ENCODE measurements at regions not wholly inside any gene's neighbourhood (a gene's known extent, or its start where the extent isn't known, plus 50 kb on each side); places are given as distances from the start of the nearest gene placed in this dataset.

- no peaks in the 10 kb centered on the region for H3K36me3 ChIP-seq (ENCODE audit: control insufficient read depth in 2 of 2, extremely low read depth in 1 of 2, insufficient read depth in 2 of 2, low read length in 2 of 2)
- no peak overlapping the region for H3K4me2 ChIP-seq (ENCODE audit: insufficient read depth, low read length)
- no peaks in the 10 kb centered on the region for H3K9me3 ChIP-seq (replicated peaks; ENCODE audit: control insufficient read depth, insufficient read depth, low read length)
- H3K4me1 ChIP-seq (ENCODE audit: control insufficient read depth, extremely low read depth, insufficient read depth, low read length): no peaks in the 10 kb centered on the region
- DNase-seq (ENCODE audit: low read depth, low spot score): no peak
- H4K20me1 ChIP-seq (replicated peaks; ENCODE audit: control insufficient read depth, extremely low read depth, insufficient read depth, low read length): no peaks in the 10 kb centered on the region
- FAIRE-seq: no peak
- H3K9ac ChIP-seq (replicated peaks; ENCODE audit: extremely low read depth, insufficient read depth, low read length): no peak overlapping the region
- H3K27ac ChIP-seq (ENCODE audit: insufficient read depth, low read depth, low read length): no peak overlapping the region
- H3K9me1 ChIP-seq (replicated peaks; ENCODE audit: control insufficient read depth, extremely low read depth, insufficient read depth, low read length): no peaks in the 10 kb centered on the region
- ChIA-PET POLR2A (no interaction called here), CTCF (no interaction called here)
- TF ChIP-seq EZH2 (IDR thresholded peaks at IDR 0.05; ENCODE audit: borderline replicate concordance, low read depth, low read length, severe bottlenecking): no peak
- TF ChIP-seq, protein P1, sequence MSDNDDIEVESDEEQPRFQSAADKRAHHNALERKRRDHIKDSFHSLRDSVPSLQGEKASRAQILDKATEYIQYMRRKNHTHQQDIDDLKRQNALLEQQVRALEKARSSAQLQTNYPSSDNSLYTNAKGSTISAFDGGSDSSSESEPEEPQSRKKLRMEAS (IDR thresholded peaks at IDR 0.05; ENCODE audit: insufficient read depth, insufficient read length): no peak
- no peak for TF ChIP-seq FOS (IDR thresholded peaks at IDR 0.05; ENCODE audit: borderline replicate concordance, insufficient read depth, low read length)
- TF ChIP-seq POLR2A (IDR thresholded peaks at IDR 0.05; ENCODE audit: low read depth, low read length): no peak
- no peak for TF ChIP-seq JUN (IDR thresholded peaks at IDR 0.05; ENCODE audit: borderline replicate concordance, insufficient read depth, insufficient read length, low read depth)
- no peak for TF ChIP-seq MYC (IDR thresholded peaks at IDR 0.05; ENCODE audit: low read depth, low read length)
- TF ChIP-seq CTCF (IDR thresholded peaks at IDR 0.05; ENCODE audit: extremely low read depth in 1 of 2, insufficient read depth in 1 of 2, low read depth in 1 of 2, low read length in 2 of 2): no peak
- no peak for TF ChIP-seq POLR2AphosphoS5 (IDR thresholded peaks at IDR 0.05; ENCODE audit: insufficient read depth, low read depth, low read length)
- no peak for TF ChIP-seq GATA2 (IDR thresholded peaks at IDR 0.05; ENCODE audit: insufficient read depth, insufficient read length, low read depth, low read length)
- no TSS peak for BruUV-seq (replicated peaks)
- H2AFZ ChIP-seq (ENCODE audit: low read depth, low read length): no peak overlapping the region
- no peaks in the 10 kb centered on the region for H3K79me2 ChIP-seq (ENCODE audit: control insufficient read depth, insufficient read depth, low read length)
- no peak overlapping the region for H3K4me3 ChIP-seq (replicated peaks in 1 of 3; ENCODE audit: insufficient read depth in 1 of 3, low read depth in 1 of 3, low read length in 3 of 3)
- dilution Hi-C loops (cut with MboI; ENCODE audit: extremely low pct_ligation_motif_present, low sequenced_read_pairs): no loop called here
- intact Hi-C loops (cut with micrococcal nuclease): no loop called here
- no peaks in the 10 kb centered on the region for H3K27me3 ChIP-seq (ENCODE audit: control insufficient read depth in 2 of 2, insufficient read depth in 2 of 2, low read length in 2 of 2)
These were observed 382.8 kb downstream of the BCL11B start for GRCh38 chr14:98888927-98889835.
